Neural cell (in vitro differentiated cells): ENCODE measurements at regions not wholly inside any gene's neighbourhood (a gene's known extent, or its start where the extent isn't known, plus 50 kb on each side); places are given as distances from the start of the nearest gene placed in this dataset.

Experiments
- CTCF ChIP-seq: fragments of 450-650 bp; IDR thresholded peaks from 2 replicates; pipeline ENCODE4 v1.5.1; 2014; ENCODE audit warnings: antibody characterized with exemption, mild to moderate bottlenecking, moderate library complexity; ENCODE audit not compliant: poor library complexity, severe bottlenecking
- EP300 ChIP-seq: fragments of 450-650 bp; conservative IDR thresholded peaks from 2 replicates; pipeline ENCODE4 v1.6.1; 2014; ENCODE audit warnings: antibody characterized with exemption, mild to moderate bottlenecking, moderate library complexity; ENCODE audit not compliant: poor library complexity, severe bottlenecking
- EZH2 ChIP-seq: fragments of 200-600, 300-800 bp; shearing (Covaris generic), sonication (generic); IDR thresholded peaks from 2 replicates; pipeline ENCODE4 v1.6.1; 2014; ENCODE audit warnings: antibody characterized with exemption, low read length, borderline replicate concordance, mild to moderate bottlenecking; ENCODE audit not compliant: insufficient read depth, poor library complexity, severe bottlenecking
- MXI1 ChIP-seq: fragments of 450-650 bp; conservative IDR thresholded peaks from 2 replicates; pipeline ENCODE4 v1.6.1; 2014; ENCODE audit warnings: antibody characterized with exemption, mild to moderate bottlenecking; ENCODE audit not compliant: poor library complexity, severe bottlenecking
- POLR2AphosphoS5 ChIP-seq: IDR thresholded peaks from 2 replicates; pipeline ENCODE4 v1.6.1; 2012
- RAD21 ChIP-seq: fragments of 450-650 bp; conservative IDR thresholded peaks from 2 replicates; pipeline ENCODE4 v1.6.1; 2014; ENCODE audit warnings: antibody characterized with exemption, mild to moderate bottlenecking, moderate library complexity
- SMC3 ChIP-seq: fragments of 450-650 bp; conservative IDR thresholded peaks from 2 replicates; pipeline ENCODE4 v1.6.1; 2014; ENCODE audit warnings: antibody characterized with exemption, mild to moderate bottlenecking, moderate library complexity; ENCODE audit not compliant: poor library complexity
- TAF1 ChIP-seq: IDR thresholded peaks from 2 replicates; pipeline ENCODE4 v1.6.1; 2012; ENCODE audit warnings: low read depth
- TF ChIP-seq, protein P1 (sequence below): IDR thresholded peaks from 2 replicates; pipeline ENCODE4 v1.6.1; 2012; ENCODE audit warnings: borderline replicate concordance

GRCh38 chr21:43361127-43361492 lies 65.8 kb downstream of the SIK1 start:
- TF ChIP-seq EP300 (no peak), CTCF (no peak), RAD21 (no peak), POLR2AphosphoS5 (no peak), MXI1 (no peak), EZH2 (no peak), TAF1 (no peak), SMC3 (no peak)
- TF ChIP-seq, protein P1, sequence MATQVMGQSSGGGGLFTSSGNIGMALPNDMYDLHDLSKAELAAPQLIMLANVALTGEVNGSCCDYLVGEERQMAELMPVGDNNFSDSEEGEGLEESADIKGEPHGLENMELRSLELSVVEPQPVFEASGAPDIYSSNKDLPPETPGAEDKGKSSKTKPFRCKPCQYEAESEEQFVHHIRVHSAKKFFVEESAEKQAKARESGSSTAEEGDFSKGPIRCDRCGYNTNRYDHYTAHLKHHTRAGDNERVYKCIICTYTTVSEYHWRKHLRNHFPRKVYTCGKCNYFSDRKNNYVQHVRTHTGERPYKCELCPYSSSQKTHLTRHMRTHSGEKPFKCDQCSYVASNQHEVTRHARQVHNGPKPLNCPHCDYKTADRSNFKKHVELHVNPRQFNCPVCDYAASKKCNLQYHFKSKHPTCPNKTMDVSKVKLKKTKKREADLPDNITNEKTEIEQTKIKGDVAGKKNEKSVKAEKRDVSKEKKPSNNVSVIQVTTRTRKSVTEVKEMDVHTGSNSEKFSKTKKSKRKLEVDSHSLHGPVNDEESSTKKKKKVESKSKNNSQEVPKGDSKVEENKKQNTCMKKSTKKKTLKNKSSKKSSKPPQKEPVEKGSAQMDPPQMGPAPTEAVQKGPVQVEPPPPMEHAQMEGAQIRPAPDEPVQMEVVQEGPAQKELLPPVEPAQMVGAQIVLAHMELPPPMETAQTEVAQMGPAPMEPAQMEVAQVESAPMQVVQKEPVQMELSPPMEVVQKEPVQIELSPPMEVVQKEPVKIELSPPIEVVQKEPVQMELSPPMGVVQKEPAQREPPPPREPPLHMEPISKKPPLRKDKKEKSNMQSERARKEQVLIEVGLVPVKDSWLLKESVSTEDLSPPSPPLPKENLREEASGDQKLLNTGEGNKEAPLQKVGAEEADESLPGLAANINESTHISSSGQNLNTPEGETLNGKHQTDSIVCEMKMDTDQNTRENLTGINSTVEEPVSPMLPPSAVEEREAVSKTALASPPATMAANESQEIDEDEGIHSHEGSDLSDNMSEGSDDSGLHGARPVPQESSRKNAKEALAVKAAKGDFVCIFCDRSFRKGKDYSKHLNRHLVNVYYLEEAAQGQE, result no peak
